Prostate gland (tissue), 2 donors: ENCODE measurements at regions not wholly inside any gene's neighbourhood (a gene's known extent, or its start where the extent isn't known, plus 50 kb on each side); places are given as distances from the start of the nearest gene placed in this dataset.

Source experiments
- DNase-seq: peaks from one replicate; pipeline ENCODE4 v3.0.0-alpha.2; 2019; ENCODE audit warnings: low spot score
- H3K27ac ChIP-seq, 2 donors: fragments of 200-600 bp; sonication (generic); 2 replicates each; pipeline ENCODE4 v1.5.1; 2017 to 2019
- H3K27me3 ChIP-seq: fragments of 200-600 bp; sonication (generic); replicated peaks from 2 replicates; pipeline ENCODE4 v1.5.1; 2019; ENCODE audit not compliant: insufficient read depth
- H3K36me3 ChIP-seq, 2 donors: fragments of 200-600 bp; sonication (generic); 1 replicate in 1 of 2; 2 replicates in 1 of 2; pipeline versions ENCODE4 v1.5.1 to v1.8.1; 2017 to 2019
- H3K4me1 ChIP-seq: fragments of 200-600 bp; sonication (generic); replicated peaks from 2 replicates; pipeline ENCODE4 v1.5.1; 2019
- H3K4me3 ChIP-seq, 2 donors: fragments of 200-600 bp; sonication (generic); 2 replicates each; pipeline ENCODE4 v1.5.1; 2017 to 2019
- H3K9me3 ChIP-seq: fragments of 200-600 bp; sonication (generic); 2 replicates; pipeline ENCODE4 v1.5.1; 2017
- POLR2A ChIP-seq: fragments of 450-650 bp; IDR thresholded peaks from one replicate; pipeline ENCODE4 v1.6.1; 2016; ENCODE audit warnings: antibody characterized with exemption, mild to moderate bottlenecking
- POLR2AphosphoS5 ChIP-seq: sonication (generic); formaldehyde crosslinking; IDR thresholded peaks from one replicate; pipeline ENCODE4 v1.6.1; 2017; ENCODE audit warnings: antibody characterized with exemption
- WGBS: methylation state at CpG from one replicate; pipeline ENCODE4 v1.1.5; 2018; 5-methylcytosine and 5-hydroxymethylcytosine counted together
- intact Hi-C: fragments of 100-400 bp; cut with DNase I; formaldehyde crosslinking; loops from one replicate; pipeline ENCODE4 v1.14.2; 2022
- TF ChIP-seq, protein P1 (sequence below), 4 experiments: fragments of 200-600 bp in 2 of 4; fragments of 450-650 bp in 2 of 4; sonication (generic) in 2 of 4; IDR thresholded peaks; 1 replicate in 3 of 4; 2 replicates in 1 of 4; pipeline ENCODE4 v1.5.1; 2016 to 2019; ENCODE audit warnings: antibody characterized with exemption in 4 of 4, mild to moderate bottlenecking in 2 of 4, moderate library complexity in 2 of 4

DNA sequence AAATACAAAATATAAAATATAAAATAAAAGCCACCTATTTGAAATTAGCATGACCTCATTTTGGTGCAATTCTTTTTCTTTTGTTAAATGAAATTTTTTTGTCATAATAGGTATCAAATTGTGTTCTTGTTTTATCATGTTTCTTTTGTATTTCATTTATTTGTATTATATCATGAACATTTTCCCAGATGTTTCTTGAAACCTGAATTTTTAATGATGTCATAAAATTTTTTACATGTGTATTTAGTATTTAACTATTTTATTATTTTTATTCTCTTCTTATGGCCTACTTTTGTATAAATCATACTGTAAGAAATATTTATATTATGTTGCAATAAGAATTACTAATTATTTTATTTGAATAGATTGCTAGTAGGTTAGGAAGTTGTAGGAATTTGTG lies 361.7 kb downstream of the TMEM161B start:
- Histone ChIP-seq H3K9me3 (no peaks in the 10 kb centered on the region), H3K27me3 (no peaks in the 10 kb centered on the region), H3K4me1 (no peaks in the 10 kb centered on the region), H3K4me3 (no peak overlapping the region), H3K36me3 (no peaks in the 10 kb centered on the region), H3K27ac (no peak overlapping the region)
- no peak for DNase-seq
- intact Hi-C loops, result no loop called here
- no peak for TF ChIP-seq POLR2AphosphoS5
- no peak for TF ChIP-seq POLR2A
- TF ChIP-seq, protein P1, sequence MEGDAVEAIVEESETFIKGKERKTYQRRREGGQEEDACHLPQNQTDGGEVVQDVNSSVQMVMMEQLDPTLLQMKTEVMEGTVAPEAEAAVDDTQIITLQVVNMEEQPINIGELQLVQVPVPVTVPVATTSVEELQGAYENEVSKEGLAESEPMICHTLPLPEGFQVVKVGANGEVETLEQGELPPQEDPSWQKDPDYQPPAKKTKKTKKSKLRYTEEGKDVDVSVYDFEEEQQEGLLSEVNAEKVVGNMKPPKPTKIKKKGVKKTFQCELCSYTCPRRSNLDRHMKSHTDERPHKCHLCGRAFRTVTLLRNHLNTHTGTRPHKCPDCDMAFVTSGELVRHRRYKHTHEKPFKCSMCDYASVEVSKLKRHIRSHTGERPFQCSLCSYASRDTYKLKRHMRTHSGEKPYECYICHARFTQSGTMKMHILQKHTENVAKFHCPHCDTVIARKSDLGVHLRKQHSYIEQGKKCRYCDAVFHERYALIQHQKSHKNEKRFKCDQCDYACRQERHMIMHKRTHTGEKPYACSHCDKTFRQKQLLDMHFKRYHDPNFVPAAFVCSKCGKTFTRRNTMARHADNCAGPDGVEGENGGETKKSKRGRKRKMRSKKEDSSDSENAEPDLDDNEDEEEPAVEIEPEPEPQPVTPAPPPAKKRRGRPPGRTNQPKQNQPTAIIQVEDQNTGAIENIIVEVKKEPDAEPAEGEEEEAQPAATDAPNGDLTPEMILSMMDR (IDR thresholded peaks at IDR 0.05), result no peak

DNA sequence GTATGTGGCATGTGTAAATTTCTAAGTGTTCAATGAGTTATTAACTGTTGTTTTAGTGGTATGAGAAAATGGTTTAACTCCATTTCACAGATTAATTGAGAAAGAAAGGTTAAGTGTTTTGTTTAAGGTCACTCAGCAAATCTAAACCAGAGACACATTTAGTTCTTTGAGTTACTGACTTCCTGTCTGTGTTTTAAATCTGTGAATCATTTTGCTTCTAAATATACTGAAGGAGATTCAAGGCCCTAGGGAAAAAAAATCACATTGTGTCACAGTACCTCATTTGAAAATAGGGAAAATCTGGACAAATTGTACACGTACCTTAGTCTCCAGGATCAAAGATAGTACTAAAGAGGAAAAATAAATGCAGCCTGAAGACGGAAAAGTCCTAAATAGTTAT lies 368.2 kb downstream of the TMEM161B start:
- Histone ChIP-seq H3K27me3 (no peaks in the 10 kb centered on the region), H3K9me3 (no peaks in the 10 kb centered on the region), H3K4me3 (no peak overlapping the region), H3K4me1 (no peaks in the 10 kb centered on the region), H3K36me3 (no peaks in the 10 kb centered on the region), H3K27ac (no peak overlapping the region)
- WGBS, result 80% methylated on average over 2 of the region's 2 CpGs
- intact Hi-C loops, result no loop called here
- DNase-seq, result no peak
- TF ChIP-seq POLR2AphosphoS5 (no peak), POLR2A (no peak)
- TF ChIP-seq, protein P1 (IDR thresholded peaks at IDR 0.05), result no peak

DNA sequence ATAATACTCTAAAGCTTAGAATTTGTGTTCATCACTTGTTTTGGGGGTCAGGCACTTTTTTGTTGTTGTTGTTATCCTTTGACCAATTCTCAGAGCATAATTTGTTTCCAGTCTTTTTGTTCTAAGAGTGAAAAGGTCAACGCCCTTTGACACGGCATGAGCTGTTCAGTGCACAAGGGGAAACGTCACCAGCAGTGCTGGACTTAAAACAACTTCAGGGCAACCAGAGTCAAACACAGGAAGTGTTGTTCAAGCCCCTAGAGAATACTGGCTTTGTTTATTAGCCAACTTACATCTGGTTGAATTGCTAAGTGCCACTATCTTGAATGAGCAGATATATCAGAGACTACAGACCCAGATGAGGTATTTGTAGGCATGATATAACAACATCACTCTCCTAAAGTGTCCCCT lies 368.9 kb downstream of the TMEM161B start:
- intact Hi-C loops, result no loop called here
- WGBS, result 24% methylated on average over 3 of the region's 3 CpGs
- no peaks in the 10 kb centered on the region for H3K36me3 ChIP-seq
- no peaks in the 10 kb centered on the region for H3K9me3 ChIP-seq
- no peak overlapping the region for H3K27ac ChIP-seq
- TF ChIP-seq POLR2AphosphoS5, result no peak
- TF ChIP-seq, protein P1 (IDR thresholded peaks at IDR 0.05), result no peak
- no peak for TF ChIP-seq POLR2A
- no peaks in the 10 kb centered on the region for H3K4me1 ChIP-seq
- H3K4me3 ChIP-seq, result no peak overlapping the region
- no peaks in the 10 kb centered on the region for H3K27me3 ChIP-seq
- DNase-seq, result no peak

DNA sequence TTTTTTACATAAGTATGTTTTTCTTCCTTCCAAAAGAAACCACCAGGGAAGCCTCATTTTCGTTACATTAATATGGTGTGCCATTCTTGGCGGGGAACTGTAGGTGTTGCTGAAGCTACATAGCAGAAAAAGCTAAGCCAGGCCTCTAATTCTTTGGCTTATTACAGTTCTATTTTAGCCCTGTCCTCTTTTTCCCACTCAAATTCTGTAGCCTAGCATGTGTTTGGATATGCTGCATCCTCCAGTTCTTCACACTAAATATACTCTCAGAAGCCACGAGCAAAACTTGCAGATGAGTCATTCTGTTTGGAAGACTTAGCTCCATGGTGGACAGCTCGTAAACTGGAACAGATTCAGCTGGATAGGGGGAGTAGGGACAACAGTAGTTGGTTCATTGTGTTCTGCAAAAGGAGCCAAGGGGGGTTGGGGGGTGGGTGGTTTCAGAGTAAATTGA lies 369.4 kb downstream of the TMEM161B start:
- DNase-seq, result no peak
- no peaks in the 10 kb centered on the region for H3K27me3 ChIP-seq
- H3K27ac ChIP-seq, result no peak overlapping the region
- no peaks in the 10 kb centered on the region for H3K36me3 ChIP-seq
- 34% methylated on average over 4 of the region's 4 CpGs for WGBS
- intact Hi-C loops, result no loop called here
- H3K4me3 ChIP-seq, result no peak overlapping the region
- TF ChIP-seq POLR2AphosphoS5 (no peak), POLR2A (no peak)
- TF ChIP-seq, protein P1 (IDR thresholded peaks at IDR 0.05), result no peak
- no peaks in the 10 kb centered on the region for H3K9me3 ChIP-seq
- no peaks in the 10 kb centered on the region for H3K4me1 ChIP-seq

DNA sequence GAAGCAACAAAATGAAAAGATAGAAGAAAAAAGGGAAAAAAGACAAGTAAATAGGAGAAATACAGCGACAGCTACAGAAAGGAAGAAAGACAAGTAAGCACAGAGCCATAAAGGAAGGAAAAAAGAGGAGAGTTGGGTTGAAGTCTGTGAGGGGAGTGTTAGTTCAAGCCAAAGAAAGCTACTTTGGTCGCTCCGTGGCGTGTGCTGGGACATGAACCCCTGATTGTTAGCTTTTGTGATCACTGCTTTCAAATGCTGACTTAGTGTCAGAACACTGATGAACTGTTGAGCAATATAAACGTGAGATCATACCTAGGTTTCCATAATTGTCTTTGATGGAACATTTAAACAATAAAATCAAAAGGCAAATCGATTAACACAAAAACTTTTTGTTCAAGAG lies 370.1 kb downstream of the TMEM161B start:
- WGBS, result 61% methylated on average over 6 of the region's 6 CpGs
- no peak overlapping the region for H3K4me3 ChIP-seq
- TF ChIP-seq POLR2AphosphoS5 (no peak), POLR2A (no peak)
- TF ChIP-seq, protein P1 (IDR thresholded peaks at IDR 0.05), result no peak
- no peaks in the 10 kb centered on the region for H3K9me3 ChIP-seq
- DNase-seq, result no peak
- H3K27me3 ChIP-seq, result no peaks in the 10 kb centered on the region
- no peak overlapping the region for H3K27ac ChIP-seq
- intact Hi-C loops, result no loop called here
- H3K36me3 ChIP-seq, result no peaks in the 10 kb centered on the region
- no peaks in the 10 kb centered on the region for H3K4me1 ChIP-seq
